ENCODE measurements at regions not wholly inside any gene's neighbourhood (a gene's known extent, or its start where the extent isn't known, plus 50 kb on each side); places are given as distances from the start of the nearest gene placed in this dataset.

- Histone ChIP-seq H3K36me3 (no peaks in the 10 kb centered on the region), H3K4me3 (no peak overlapping the region), H3K27me3 (no peaks in the 10 kb centered on the region), H3K27ac (peak overlapping the region in 2 of 4 donors; percentile 37 to 40), H3K9me3 (no peaks in the 10 kb centered on the region), H3K4me1 (peaks cover 36 to 40% of the 10 kb centered on the region in 2 donors)
- DNase-seq, result no peak
- in situ Hi-C loops (cut with MboI; ENCODE audit: low sequenced_read_pairs in 4 of 4), result loop anchor here in 1 of 4 donors (25.0 kb wide), 1 partner anchor 118 kb away; no protein-coding TSS in a partner anchor
- TF ChIP-seq, protein P1, sequence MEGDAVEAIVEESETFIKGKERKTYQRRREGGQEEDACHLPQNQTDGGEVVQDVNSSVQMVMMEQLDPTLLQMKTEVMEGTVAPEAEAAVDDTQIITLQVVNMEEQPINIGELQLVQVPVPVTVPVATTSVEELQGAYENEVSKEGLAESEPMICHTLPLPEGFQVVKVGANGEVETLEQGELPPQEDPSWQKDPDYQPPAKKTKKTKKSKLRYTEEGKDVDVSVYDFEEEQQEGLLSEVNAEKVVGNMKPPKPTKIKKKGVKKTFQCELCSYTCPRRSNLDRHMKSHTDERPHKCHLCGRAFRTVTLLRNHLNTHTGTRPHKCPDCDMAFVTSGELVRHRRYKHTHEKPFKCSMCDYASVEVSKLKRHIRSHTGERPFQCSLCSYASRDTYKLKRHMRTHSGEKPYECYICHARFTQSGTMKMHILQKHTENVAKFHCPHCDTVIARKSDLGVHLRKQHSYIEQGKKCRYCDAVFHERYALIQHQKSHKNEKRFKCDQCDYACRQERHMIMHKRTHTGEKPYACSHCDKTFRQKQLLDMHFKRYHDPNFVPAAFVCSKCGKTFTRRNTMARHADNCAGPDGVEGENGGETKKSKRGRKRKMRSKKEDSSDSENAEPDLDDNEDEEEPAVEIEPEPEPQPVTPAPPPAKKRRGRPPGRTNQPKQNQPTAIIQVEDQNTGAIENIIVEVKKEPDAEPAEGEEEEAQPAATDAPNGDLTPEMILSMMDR (IDR thresholded peaks at IDR 0.05 in 4 of 5, conservative IDR thresholded peaks at IDR 0.05 in 1 of 5), result no peak
- TF ChIP-seq POLR2A (IDR thresholded peaks at IDR 0.05), result no peak
- ATAC-seq, result no peak
- intact Hi-C loops (cut with DNase I; ENCODE audit: low total_unique reads), result no loop called here
Observed at GRCh38 chr20:1818895-1819294, 76.3 kb upstream of the SIRPA start.

DNA sequence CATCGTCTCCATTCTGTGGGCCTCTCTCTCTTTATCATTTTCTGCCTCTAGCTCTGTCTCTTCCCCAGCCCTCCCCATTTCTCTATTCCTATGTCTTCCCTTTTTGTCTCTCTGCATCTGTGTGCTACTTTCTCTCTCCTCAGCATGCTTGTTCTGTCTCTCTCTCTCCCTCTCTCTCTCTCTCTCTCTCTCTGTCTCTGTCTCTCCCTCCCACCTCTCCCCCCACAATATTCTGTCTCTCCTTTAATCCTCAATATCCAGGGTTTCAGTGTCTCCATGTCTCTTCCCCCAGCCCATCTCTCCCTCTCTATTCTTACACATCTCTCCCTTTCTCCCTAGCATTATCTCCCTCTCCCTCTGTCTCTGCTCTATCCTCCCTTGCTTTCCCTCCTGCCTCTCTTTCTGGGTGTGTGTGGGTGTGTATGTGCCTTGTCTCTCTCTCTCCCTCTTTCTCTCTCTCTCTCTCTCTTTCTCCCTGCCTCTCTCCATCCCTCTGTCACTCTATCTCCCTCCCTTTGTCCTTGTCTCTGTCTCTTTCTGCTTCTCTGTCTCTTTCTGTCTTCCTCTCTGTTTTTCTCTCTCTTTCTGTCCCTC is 76.9 kb upstream of the SIRPA start:
- no peak for ATAC-seq
- H3K9me3 ChIP-seq, result no peaks in the 10 kb centered on the region
- no peak overlapping the region for H3K4me3 ChIP-seq
- no peaks in the 10 kb centered on the region for H3K27me3 ChIP-seq
- intact Hi-C loops (cut with DNase I; ENCODE audit: low total_unique reads), result no loop called here
- H3K27ac ChIP-seq, result peak overlapping the region in 2 of 4 donors; percentile 37 to 40
- no peak for DNase-seq
- peaks cover 41 to 45% of the 10 kb centered on the region in 2 donors for H3K4me1 ChIP-seq
- TF ChIP-seq, protein P1 (IDR thresholded peaks at IDR 0.05 in 4 of 5, conservative IDR thresholded peaks at IDR 0.05 in 1 of 5), result no peak
- TF ChIP-seq POLR2A (IDR thresholded peaks at IDR 0.05), result no peak
- no peaks in the 10 kb centered on the region for H3K36me3 ChIP-seq
- in situ Hi-C loops (cut with MboI; ENCODE audit: low sequenced_read_pairs in 4 of 4), result loop anchor here in 1 of 4 donors (25.0 kb wide), 1 partner anchor 119 kb away; no protein-coding TSS in a partner anchor

GRCh38 chr20:1817577-1818211 is 77.5 kb upstream of the SIRPA start:
- Histone ChIP-seq H3K9me3 (no peaks in the 10 kb centered on the region), H3K36me3 (no peaks in the 10 kb centered on the region), H3K27ac (no peak overlapping the region), H3K4me1 (peaks cover 48 to 52% of the 10 kb centered on the region in 2 donors), H3K4me3 (no peak overlapping the region), H3K27me3 (no peaks in the 10 kb centered on the region)
- in situ Hi-C loops (cut with MboI; ENCODE audit: low sequenced_read_pairs in 4 of 4), result loop anchor here in 1 of 4 donors (25.0 kb wide), 1 partner anchor 120 kb away; no protein-coding TSS in a partner anchor
- intact Hi-C loops (cut with DNase I; ENCODE audit: low total_unique reads), result no loop called here
- no peak for TF ChIP-seq POLR2A (IDR thresholded peaks at IDR 0.05)
- TF ChIP-seq, protein P1 (IDR thresholded peaks at IDR 0.05 in 4 of 5, conservative IDR thresholded peaks at IDR 0.05 in 1 of 5), result no peak
- ATAC-seq (no peak), DNase-seq (no peak)

DNA sequence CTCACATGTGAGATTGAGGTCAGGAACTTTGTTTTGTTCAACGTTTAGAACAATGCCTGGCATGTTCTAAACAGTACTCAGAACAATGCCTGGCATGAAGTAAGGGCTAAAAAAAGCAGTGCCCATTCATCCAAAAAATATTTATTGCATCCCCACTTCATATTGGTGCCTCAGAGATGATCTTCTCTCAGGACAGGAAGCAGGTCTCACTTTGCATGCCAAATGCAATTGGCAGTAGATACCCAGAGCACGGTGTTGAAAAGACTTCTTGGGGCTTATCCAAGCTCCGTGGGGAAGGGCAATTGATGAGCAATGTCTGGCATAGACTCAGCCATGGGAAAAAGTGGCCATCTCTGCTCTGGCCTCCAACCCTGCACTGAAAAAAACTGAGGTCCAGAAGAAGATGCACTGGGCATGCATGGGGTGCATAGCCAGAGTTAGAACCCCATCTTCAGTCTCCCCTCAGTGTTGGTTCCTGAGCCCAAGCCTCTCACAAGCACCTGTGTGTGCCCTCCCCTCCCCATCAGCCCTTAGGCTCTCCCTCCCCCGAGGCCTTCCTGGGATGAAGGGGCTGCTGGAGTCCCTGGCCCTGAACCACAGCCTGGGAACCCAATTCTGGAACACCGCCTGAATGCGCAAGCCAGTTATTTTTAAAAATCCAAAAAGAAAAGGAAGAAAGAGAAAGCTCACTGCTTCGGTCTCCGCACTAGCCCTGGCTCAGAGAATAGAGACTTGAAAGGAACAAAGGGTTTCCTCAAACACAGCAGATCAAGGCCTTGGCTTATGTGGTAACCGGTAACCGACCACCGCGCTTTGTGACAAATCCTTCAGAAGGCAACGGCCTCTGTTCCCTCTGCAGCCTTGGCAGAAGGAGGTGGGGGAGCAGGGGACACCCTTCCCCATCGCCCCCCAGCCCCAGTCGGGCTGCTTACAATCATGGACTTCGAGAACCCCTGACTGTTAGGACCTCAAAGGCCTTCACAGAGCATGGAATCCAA is 78.5 kb upstream of the SIRPA start:
- intact Hi-C loops (cut with DNase I; ENCODE audit: low total_unique reads) (no loop called here), in situ Hi-C loops (cut with MboI; ENCODE audit: low sequenced_read_pairs in 4 of 4) (loop anchor here in 1 of 4 donors (25.0 kb wide), 1 partner anchor 121 kb away; no protein-coding TSS in a partner anchor)
- Histone ChIP-seq H3K4me1 (peaks cover 58% of the 10 kb centered on the region in 2 donors), H3K4me3 (no peak overlapping the region), H3K27ac (peak overlapping the region in 3 of 4 donors; percentile 35 to 69 (median 64)), H3K27me3 (no peaks in the 10 kb centered on the region), H3K36me3 (no peaks in the 10 kb centered on the region), H3K9me3 (no peaks in the 10 kb centered on the region)
- TF ChIP-seq POLR2A (IDR thresholded peaks at IDR 0.05), result no peak
- TF ChIP-seq, protein P1 (IDR thresholded peaks at IDR 0.05 in 4 of 5, conservative IDR thresholded peaks at IDR 0.05 in 1 of 5), result no peak
- DNase-seq (no peak), ATAC-seq (peak; percentile 54 to 70)

All from gastrocnemius medialis (tissue), 4 donors.